ENCODE measurements at regions not wholly inside any gene's neighbourhood (a gene's known extent, or its start where the extent isn't known, plus 50 kb on each side); places are given as distances from the start of the nearest gene placed in this dataset.
A peak's percentile ranks its signal among the peaks of the same experiment; 100 is the strongest.

- intact Hi-C loops (cut with DNase I): no loop called here
- no peaks in the 10 kb centered on the region for H3K27me3 ChIP-seq
Measured at GRCh38 chr16:86080131-86080875, 181.3 kb downstream of the IRF8 start.

GRCh38 chr16:86080982-86081381 is 182.0 kb downstream of the IRF8 start:
- DNase-seq: peak; percentile 4
- peaks cover 0 to 16% (median 10%) of the 10 kb centered on the region in 4 donors for H3K4me1 ChIP-seq
- no peaks in the 10 kb centered on the region for H3K9me3 ChIP-seq
- H3K27me3 ChIP-seq: no peaks in the 10 kb centered on the region
- 82 to 89% methylated on average over 6 of the region's 6 CpGs for WGBS, 2 donors
- no peaks in the 10 kb centered on the region for H3K36me3 ChIP-seq
- no peak overlapping the region for H3K4me3 ChIP-seq
- intact Hi-C loops (cut with DNase I): no loop called here
- no peak overlapping the region for H3K27ac ChIP-seq
- no peak for TF ChIP-seq POLR2A (IDR thresholded peaks at IDR 0.05)
- TF ChIP-seq POLR2AphosphoS5 (IDR thresholded peaks at IDR 0.05): no peak
- TF ChIP-seq EP300 (IDR thresholded peaks at IDR 0.05): no peak
- TF ChIP-seq CTCF (IDR thresholded peaks at IDR 0.05): no peak

More at GRCh38 chr16:86080131-86080875, 181.3 kb downstream of the IRF8 start:
- DNase-seq: peak; percentile 53
- WGBS, 2 donors: 40 to 51% methylated on average over 13 of the region's 13 CpGs
- Histone ChIP-seq H3K4me1 (peaks cover 0 to 16% (median 11%) of the 10 kb centered on the region in 4 donors), H3K36me3 (no peaks in the 10 kb centered on the region), H3K9me3 (no peaks in the 10 kb centered on the region), H3K27ac (peak overlapping the region in 1 of 4 donors; percentile 86), H3K4me3 (no peak overlapping the region)
- TF ChIP-seq EP300 (IDR thresholded peaks at IDR 0.05) (no peak), CTCF (IDR thresholded peaks at IDR 0.05) (no peak), POLR2AphosphoS5 (IDR thresholded peaks at IDR 0.05) (no peak), POLR2A (IDR thresholded peaks at IDR 0.05) (no peak)

GRCh38 chr16:86082418-86083030 is 183.6 kb downstream of the IRF8 start:
- Histone ChIP-seq H3K4me3 (no peak overlapping the region), H3K4me1 (peaks cover 0 to 10% (median 8%) of the 10 kb centered on the region in 4 donors), H3K36me3 (no peaks in the 10 kb centered on the region), H3K9me3 (no peaks in the 10 kb centered on the region), H3K27ac (no peak overlapping the region), H3K27me3 (no peaks in the 10 kb centered on the region)
- 31 to 57% methylated on average over 10 of the region's 10 CpGs for WGBS, 2 donors
- peak; percentile 53 for DNase-seq
- intact Hi-C loops (cut with DNase I): no loop called here
- TF ChIP-seq POLR2A (IDR thresholded peaks at IDR 0.05) (no peak), CTCF (IDR thresholded peaks at IDR 0.05) (no peak), POLR2AphosphoS5 (IDR thresholded peaks at IDR 0.05) (no peak), EP300 (IDR thresholded peaks at IDR 0.05) (no peak)

- peak; percentile 47 for DNase-seq
- TF ChIP-seq POLR2A (IDR thresholded peaks at IDR 0.05): no peak
- TF ChIP-seq POLR2AphosphoS5 (IDR thresholded peaks at IDR 0.05): no peak
- TF ChIP-seq CTCF (IDR thresholded peaks at IDR 0.05): no peak
- no peak for TF ChIP-seq EP300 (IDR thresholded peaks at IDR 0.05)
- no peak overlapping the region for H3K4me3 ChIP-seq
- H3K27me3 ChIP-seq: no peaks in the 10 kb centered on the region
- H3K36me3 ChIP-seq: no peaks in the 10 kb centered on the region
- no peaks in the 10 kb centered on the region for H3K9me3 ChIP-seq
- H3K4me1 ChIP-seq: peaks cover 0 to 2% (median 0%) of the 10 kb centered on the region in 4 donors
- intact Hi-C loops (cut with DNase I): no loop called here
- 76 to 83% methylated on average over 8 of the region's 8 CpGs for WGBS, 2 donors
- H3K27ac ChIP-seq: no peak overlapping the region
Measured at GRCh38 chr16:86083382-86084002, 184.5 kb downstream of the IRF8 start.

All from sigmoid colon (tissue), 6 donors.